22Rv1 (cell line): ENCODE measurements at regions not wholly inside any gene's neighbourhood (a gene's known extent, or its start where the extent isn't known, plus 50 kb on each side); places are given as distances from the start of the nearest gene placed in this dataset.

ENCODE experiments used
- ZFX ChIP-seq: fragments of 450-650 bp; IDR thresholded peaks from 2 replicates; pipeline ENCODE4 v1.6.1; 2017; ENCODE audit warnings: antibody characterized with exemption, borderline replicate concordance
- TF ChIP-seq, protein P1 (sequence below): fragments of 450-650 bp; IDR thresholded peaks from 2 replicates; pipeline ENCODE4 v1.5.1; 2017; ENCODE audit warnings: mild to moderate bottlenecking

DNA sequence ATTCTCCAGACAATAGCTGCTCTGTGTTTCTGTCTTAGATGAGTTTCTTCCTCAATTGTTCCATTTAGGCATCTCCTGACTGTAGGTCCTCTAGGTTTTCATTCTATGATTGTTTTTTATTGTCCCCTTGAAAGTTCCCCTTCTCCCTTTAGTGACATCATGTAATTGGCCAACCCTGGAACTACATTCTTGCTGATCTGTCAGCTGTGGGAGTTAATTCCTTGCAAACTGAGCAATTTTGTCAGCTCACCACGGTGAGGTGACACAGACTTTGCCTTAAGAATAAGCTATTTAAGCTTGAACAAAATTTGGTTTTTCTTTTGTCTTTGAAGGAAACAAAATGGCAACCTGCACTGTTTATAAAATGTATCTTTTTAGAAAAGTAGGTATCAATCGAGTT is 95.9 kb downstream of the TXNL1 start:
- TF ChIP-seq, protein P1, sequence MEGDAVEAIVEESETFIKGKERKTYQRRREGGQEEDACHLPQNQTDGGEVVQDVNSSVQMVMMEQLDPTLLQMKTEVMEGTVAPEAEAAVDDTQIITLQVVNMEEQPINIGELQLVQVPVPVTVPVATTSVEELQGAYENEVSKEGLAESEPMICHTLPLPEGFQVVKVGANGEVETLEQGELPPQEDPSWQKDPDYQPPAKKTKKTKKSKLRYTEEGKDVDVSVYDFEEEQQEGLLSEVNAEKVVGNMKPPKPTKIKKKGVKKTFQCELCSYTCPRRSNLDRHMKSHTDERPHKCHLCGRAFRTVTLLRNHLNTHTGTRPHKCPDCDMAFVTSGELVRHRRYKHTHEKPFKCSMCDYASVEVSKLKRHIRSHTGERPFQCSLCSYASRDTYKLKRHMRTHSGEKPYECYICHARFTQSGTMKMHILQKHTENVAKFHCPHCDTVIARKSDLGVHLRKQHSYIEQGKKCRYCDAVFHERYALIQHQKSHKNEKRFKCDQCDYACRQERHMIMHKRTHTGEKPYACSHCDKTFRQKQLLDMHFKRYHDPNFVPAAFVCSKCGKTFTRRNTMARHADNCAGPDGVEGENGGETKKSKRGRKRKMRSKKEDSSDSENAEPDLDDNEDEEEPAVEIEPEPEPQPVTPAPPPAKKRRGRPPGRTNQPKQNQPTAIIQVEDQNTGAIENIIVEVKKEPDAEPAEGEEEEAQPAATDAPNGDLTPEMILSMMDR = no peak
- TF ChIP-seq ZFX = no peak
